Trophoblast cell (in vitro differentiated cells and primary cell): ENCODE measurements at regions not wholly inside any gene's neighbourhood (a gene's known extent, or its start where the extent isn't known, plus 50 kb on each side); places are given as distances from the start of the nearest gene placed in this dataset.

Experiments
- DNase-seq, 2 donors: peaks; one replicate each; pipeline ENCODE4 v3.0.0-alpha.2; 2016
- H2AFZ ChIP-seq: 2 replicates; pipeline ENCODE4 v1.6.1; 2013; ENCODE audit warnings: low read length, moderate library complexity, mild to moderate bottlenecking; ENCODE audit not compliant: insufficient read depth, poor library complexity
- H2AK5ac ChIP-seq: 2 replicates; pipeline ENCODE4 v1.6.1; 2013; ENCODE audit warnings: mild to moderate bottlenecking, low read length
- H2BK120ac ChIP-seq: 2 replicates; pipeline ENCODE4 v1.6.1; 2013; ENCODE audit warnings: low read length, mild to moderate bottlenecking, moderate library complexity; ENCODE audit not compliant: insufficient read depth, poor library complexity
- H2BK12ac ChIP-seq: 2 replicates; pipeline ENCODE4 v1.6.1; 2013; ENCODE audit warnings: mild to moderate bottlenecking, low read length, moderate library complexity
- H2BK5ac ChIP-seq: 2 replicates; pipeline ENCODE4 v1.6.1; 2013; ENCODE audit warnings: low read length, low read depth, moderate library complexity, mild to moderate bottlenecking; ENCODE audit not compliant: poor library complexity
- H3K14ac ChIP-seq: 2 replicates; pipeline ENCODE4 v1.6.1; 2013; ENCODE audit warnings: mild to moderate bottlenecking, low read length
- H3K18ac ChIP-seq: 2 replicates; pipeline ENCODE4 v1.6.1; 2013; ENCODE audit warnings: mild to moderate bottlenecking, low read length
- H3K23ac ChIP-seq: 2 replicates; pipeline ENCODE4 v1.6.1; 2013; ENCODE audit warnings: low read length
- H3K27ac ChIP-seq: 2 replicates; pipeline ENCODE4 v1.5.1; 2013; ENCODE audit warnings: low read depth, mild to moderate bottlenecking, inconsistent platforms, low read length, moderate library complexity
- H3K27me3 ChIP-seq: 2 replicates; pipeline ENCODE4 v1.6.1; 2013; ENCODE audit warnings: inconsistent platforms, mild to moderate bottlenecking, low read length, moderate library complexity; ENCODE audit not compliant: insufficient read depth
- H3K36me3 ChIP-seq, 2 experiments: 1 replicate in 1 of 2; 2 replicates in 1 of 2; pipeline ENCODE4 v1.6.1; 2013; ENCODE audit warnings: low read length in 2 of 2, mild to moderate bottlenecking in 2 of 2, moderate library complexity in 1 of 2; ENCODE audit not compliant: insufficient read depth in 2 of 2, control insufficient read depth in 1 of 2
- H3K4ac ChIP-seq: 2 replicates; pipeline ENCODE4 v1.6.1; 2013; ENCODE audit warnings: low read depth, mild to moderate bottlenecking, low read length, moderate library complexity
- H3K4me1 ChIP-seq, 2 experiments: 1 replicate in 1 of 2; 2 replicates in 1 of 2; pipeline ENCODE4 v1.6.1; 2013; ENCODE audit warnings: low read length in 2 of 2, mild to moderate bottlenecking in 2 of 2, moderate library complexity in 1 of 2; ENCODE audit not compliant: insufficient read depth in 2 of 2, control insufficient read depth in 1 of 2
- H3K4me2 ChIP-seq: 2 replicates; pipeline ENCODE4 v1.6.1; 2013; ENCODE audit warnings: inconsistent platforms, mild to moderate bottlenecking, low read length, moderate library complexity
- H3K4me3 ChIP-seq: 2 replicates; pipeline ENCODE4 v1.5.1; 2013; ENCODE audit warnings: mild to moderate bottlenecking, low read depth, low read length, inconsistent platforms
- H3K79me1 ChIP-seq: one replicate; pipeline ENCODE4 v1.6.1; 2013; ENCODE audit warnings: low read length
- H3K79me2 ChIP-seq: 2 replicates; pipeline ENCODE4 v1.6.1; 2013; ENCODE audit warnings: low read length, mild to moderate bottlenecking; ENCODE audit not compliant: control insufficient read depth, insufficient read depth, poor library complexity
- H3K9ac ChIP-seq: 2 replicates; pipeline ENCODE4 v1.6.1; 2013; ENCODE audit warnings: mild to moderate bottlenecking, low read length
- H3K9me3 ChIP-seq: 2 replicates; pipeline ENCODE4 v1.6.1; 2013; ENCODE audit warnings: low read depth, mild to moderate bottlenecking, control low read depth, inconsistent platforms, low read length; ENCODE audit not compliant: insufficient read depth
- H4K12ac ChIP-seq: 2 replicates; pipeline ENCODE4 v1.6.1; 2013; ENCODE audit warnings: low read depth, mild to moderate bottlenecking, low read length, moderate library complexity
- H4K8ac ChIP-seq: 2 replicates; pipeline ENCODE4 v1.6.1; 2013; ENCODE audit warnings: low read depth, mild to moderate bottlenecking, low read length, moderate library complexity
- H4K91ac ChIP-seq: one replicate; pipeline ENCODE4 v1.6.1; 2013; ENCODE audit warnings: low read depth, mild to moderate bottlenecking, low read length, moderate library complexity
- WGBS: extraction: QIAGEN DNeasy Blood & Tissue Kit; methylation state at CpG from one replicate; pipeline ENCODE4 v1.1.7; 2013; ENCODE audit warnings: missing lambda C conversion rate; ENCODE audit not compliant: insufficient read length, insufficient coverage; ENCODE audit errors: extremely low coverage; 5-methylcytosine and 5-hydroxymethylcytosine counted together

DNA sequence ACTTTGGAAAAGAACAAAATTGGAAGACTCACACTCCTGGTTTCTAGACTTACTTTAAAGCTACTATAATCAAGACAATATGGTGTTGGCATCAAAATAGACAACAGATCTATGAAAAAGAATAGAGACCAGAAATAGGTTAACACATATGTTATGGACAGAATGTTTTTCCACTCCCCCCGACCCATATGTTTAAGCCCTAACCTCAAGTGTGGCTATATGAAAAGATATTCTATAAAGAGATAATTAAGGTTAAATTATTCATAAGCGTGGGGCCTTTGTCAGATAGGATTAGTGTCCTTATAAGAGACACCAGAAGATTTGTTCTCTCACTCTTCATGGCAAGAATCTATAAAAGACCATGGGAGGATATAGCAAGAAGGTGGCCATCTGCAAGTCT, 440.0 kb downstream of the AASDHPPT start:
- Histone ChIP-seq H3K9me3 (no peaks in the 10 kb centered on the region), H3K79me2 (no peaks in the 10 kb centered on the region), H3K18ac (no peak overlapping the region), H3K4me3 (no peak overlapping the region), H2BK12ac (no peak overlapping the region), H3K27ac (no peak overlapping the region), H3K79me1 (no peaks in the 10 kb centered on the region), H3K36me3 (no peaks in the 10 kb centered on the region), H3K23ac (no peak overlapping the region), H2BK5ac (no peak overlapping the region), H3K4me1 (no peaks in the 10 kb centered on the region), H3K4ac (no peak overlapping the region), H3K14ac (no peak overlapping the region), H3K9ac (no peak overlapping the region), H4K91ac (no peak overlapping the region), H3K4me2 (no peak overlapping the region), H2AFZ (no peak overlapping the region), H2BK120ac (no peak overlapping the region), H2AK5ac (no peak overlapping the region), H4K8ac (no peak overlapping the region), H3K27me3 (no peaks in the 10 kb centered on the region), H4K12ac (no peak overlapping the region)
- WGBS, result no CpG with 5 or more reads among the region's 2 CpGs
- no peak for DNase-seq

DNA sequence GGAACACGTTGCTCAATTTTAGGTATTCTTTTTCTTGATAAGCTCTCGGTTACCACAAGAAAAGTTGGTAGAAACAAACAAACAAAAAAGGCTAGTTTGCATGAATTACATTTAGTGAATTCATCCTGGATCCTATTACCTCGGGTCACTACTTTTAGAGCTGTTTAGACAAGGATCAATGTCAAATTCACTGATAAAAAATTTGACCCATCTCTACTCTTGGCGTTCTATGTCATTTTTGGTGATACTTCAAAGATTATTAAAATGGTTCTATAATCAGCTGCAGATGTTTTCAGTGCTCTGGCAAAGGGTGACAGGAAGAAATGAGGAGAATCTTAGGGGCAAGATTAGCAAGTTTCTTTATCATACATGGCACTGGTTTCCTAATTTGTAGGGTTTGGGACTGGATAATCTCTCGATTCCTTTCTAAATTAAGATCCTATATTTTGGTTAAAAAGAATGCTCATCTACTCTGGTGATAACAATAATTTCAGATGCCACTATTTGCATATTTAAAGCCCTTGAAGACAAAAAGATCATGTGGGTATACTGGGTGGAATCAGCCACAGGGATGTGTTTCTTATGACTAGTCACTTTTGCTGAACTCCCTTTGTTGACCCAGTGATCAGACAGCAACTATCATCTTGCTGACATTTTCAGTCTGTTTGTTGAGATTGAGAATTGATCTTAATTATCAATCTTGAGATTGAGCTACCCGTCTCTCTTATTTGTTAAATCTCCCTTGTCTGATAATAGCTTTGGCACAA, 442.9 kb downstream of the AASDHPPT start:
- Histone ChIP-seq H2AFZ (no peak overlapping the region), H3K4ac (no peak overlapping the region), H3K27me3 (no peaks in the 10 kb centered on the region), H3K9me3 (no peaks in the 10 kb centered on the region), H3K4me3 (no peak overlapping the region), H4K8ac (no peak overlapping the region), H3K4me1 (no peaks in the 10 kb centered on the region), H2BK12ac (no peak overlapping the region), H3K36me3 (no peaks in the 10 kb centered on the region), H2AK5ac (no peak overlapping the region), H3K18ac (no peak overlapping the region), H3K9ac (no peak overlapping the region), H3K23ac (no peak overlapping the region), H2BK120ac (no peak overlapping the region), H3K27ac (no peak overlapping the region), H3K79me2 (no peaks in the 10 kb centered on the region), H4K12ac (no peak overlapping the region), H3K79me1 (no peaks in the 10 kb centered on the region), H4K91ac (no peak overlapping the region), H3K14ac (no peak overlapping the region), H2BK5ac (no peak overlapping the region), H3K4me2 (no peak overlapping the region)
- no CpG with 5 or more reads among the region's 6 CpGs for WGBS
- DNase-seq, result no peak

DNA sequence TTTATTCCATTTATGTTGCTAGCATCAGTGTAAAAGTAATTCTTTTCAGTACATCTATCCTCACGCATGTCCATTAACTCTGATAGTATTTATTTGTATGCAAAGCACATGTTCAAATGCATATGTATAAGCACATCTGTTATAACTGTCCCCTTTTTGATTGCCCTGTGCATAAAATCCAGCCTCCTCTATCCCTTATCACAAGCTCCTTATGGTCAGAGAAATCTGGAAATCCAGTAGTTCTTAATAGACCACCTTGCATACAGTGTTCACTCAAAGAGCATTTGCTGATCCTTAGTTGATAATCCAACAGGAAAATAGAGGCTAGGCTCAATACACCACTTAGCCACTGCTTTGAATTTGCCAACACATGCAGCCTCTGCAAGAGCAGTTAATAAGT, 443.5 kb downstream of the AASDHPPT start:
- Histone ChIP-seq H2AFZ (no peak overlapping the region), H3K9ac (no peak overlapping the region), H2AK5ac (no peak overlapping the region), H3K18ac (no peak overlapping the region), H3K27ac (no peak overlapping the region), H3K4me2 (no peak overlapping the region), H2BK12ac (no peak overlapping the region), H3K9me3 (no peaks in the 10 kb centered on the region), H3K79me1 (no peaks in the 10 kb centered on the region), H2BK120ac (no peak overlapping the region), H3K23ac (no peak overlapping the region), H3K27me3 (no peaks in the 10 kb centered on the region), H2BK5ac (no peak overlapping the region), H4K91ac (no peak overlapping the region), H4K12ac (no peak overlapping the region), H3K4me1 (no peaks in the 10 kb centered on the region), H3K4me3 (no peak overlapping the region), H3K4ac (no peak overlapping the region), H3K14ac (no peak overlapping the region), H4K8ac (no peak overlapping the region), H3K36me3 (no peaks in the 10 kb centered on the region), H3K79me2 (no peaks in the 10 kb centered on the region)
- DNase-seq, result no peak
- no CpG with 5 or more reads among the region's 1 CpG for WGBS

DNA sequence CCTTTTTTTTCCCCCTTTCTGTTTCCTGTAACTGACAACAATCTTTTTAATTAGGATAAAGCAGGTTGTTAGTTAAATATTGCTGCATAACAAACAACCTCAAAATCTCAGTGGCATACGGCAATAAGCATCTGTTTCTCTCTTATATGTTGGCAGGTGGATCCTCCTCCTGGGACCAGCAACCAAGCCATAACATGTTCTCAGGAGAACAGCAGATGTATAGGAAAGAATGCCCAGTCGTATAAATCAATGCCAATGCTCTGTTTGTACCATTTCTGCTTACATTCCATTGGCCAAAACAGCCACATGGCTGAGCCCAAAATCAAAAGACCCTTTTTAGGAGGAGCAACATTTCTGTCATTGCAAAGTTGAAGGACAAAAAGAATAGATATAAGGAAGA, 445.7 kb downstream of the AASDHPPT start:
- Histone ChIP-seq H3K36me3 (no peaks in the 10 kb centered on the region), H3K4me3 (no peak overlapping the region), H4K91ac (no peak overlapping the region), H3K14ac (no peak overlapping the region), H3K9me3 (no peaks in the 10 kb centered on the region), H2BK12ac (no peak overlapping the region), H3K4me2 (no peak overlapping the region), H2AFZ (no peak overlapping the region), H3K18ac (no peak overlapping the region), H4K12ac (no peak overlapping the region), H3K4ac (no peak overlapping the region), H3K4me1 (no peaks in the 10 kb centered on the region), H2BK5ac (no peak overlapping the region), H3K79me2 (no peaks in the 10 kb centered on the region), H2AK5ac (no peak overlapping the region), H3K9ac (no peak overlapping the region), H4K8ac (no peak overlapping the region), H2BK120ac (no peak overlapping the region), H3K79me1 (no peaks in the 10 kb centered on the region), H3K27me3 (no peaks in the 10 kb centered on the region), H3K27ac (no peak overlapping the region), H3K23ac (no peak overlapping the region)
- no peak for DNase-seq
- WGBS, result no CpG with 5 or more reads among the region's 2 CpGs
